HG02943 (cell line): ENCODE measurements at regions not wholly inside any gene's neighbourhood (a gene's known extent, or its start where the extent isn't known, plus 50 kb on each side); places are given as distances from the start of the nearest gene placed in this dataset.

ENCODE experiments used
- ATAC-seq: cut with Tn5 transposase; IDR thresholded peaks from one replicate; pipeline ENCODE4 v1.9.1; 2021; ENCODE audit warnings: mild to moderate bottlenecking, low read depth, moderate library complexity; ENCODE audit not compliant: unreplicated experiment

- no peak for ATAC-seq
These were observed 63.7 kb upstream of the PZP start for GRCh38 chr12:9271875-9272274.

GRCh38 chr12:9264546-9264945, 56.4 kb upstream of the PZP start:
- no peak for ATAC-seq

- no peak for ATAC-seq
These were observed 52.7 kb upstream of the PZP start for GRCh38 chr12:9260931-9261330.

GRCh38 chr12:9258676-9259075, 50.5 kb upstream of the PZP start:
- no peak for ATAC-seq
